A549 (cell line): ENCODE measurements at regions not wholly inside any gene's neighbourhood (a gene's known extent, or its start where the extent isn't known, plus 50 kb on each side); places are given as distances from the start of the nearest gene placed in this dataset.

ENCODE experiments used
- BHLHE40 ChIP-seq: IDR thresholded peaks from 2 replicates; pipeline ENCODE4 v1.6.1; 2012; ENCODE audit warnings: low read depth, low read length, inconsistent platforms
- CHD4 ChIP-seq: fragments of 200-600 bp; sonication (generic); IDR thresholded peaks from 2 replicates; pipeline ENCODE4 v1.6.1; 2016; ENCODE audit warnings: antibody characterized with exemption, mild to moderate bottlenecking, borderline replicate concordance
- EHMT2 ChIP-seq: fragments of 200-600 bp; sonication (generic); IDR thresholded peaks from 2 replicates; pipeline ENCODE4 v1.6.1; 2016; ENCODE audit warnings: antibody characterized with exemption, low read depth, mild to moderate bottlenecking, moderate library complexity
- HMGXB4 ChIP-seq: fragments of 250-450 bp; sonication (Bioruptor Pico); IDR thresholded peaks from 2 replicates; pipeline ENCODE4 v1.5.0; 2021; ENCODE audit warnings: mild to moderate bottlenecking, moderate library complexity, borderline replicate concordance
- HOXA7 ChIP-seq: fragments of 250-450 bp; sonication (Bioruptor Pico); IDR thresholded peaks from 2 replicates; pipeline ENCODE4 v1.5.0; 2020; ENCODE audit warnings: mild to moderate bottlenecking, moderate library complexity
- HOXB5 ChIP-seq: fragments of 250-450 bp; sonication (Bioruptor Pico); IDR thresholded peaks from 2 replicates; pipeline ENCODE4 v1.5.0; 2020; ENCODE audit warnings: mild to moderate bottlenecking, moderate library complexity
- JUNB ChIP-seq: fragments of >200 bp; sonication (Bioruptor Twin); formaldehyde crosslinking; IDR thresholded peaks from 2 replicates; pipeline ENCODE4 v1.6.1; 2016
- MAFK ChIP-seq: fragments of 450-650 bp; IDR thresholded peaks from 2 replicates; pipeline ENCODE4 v1.6.1; 2014; ENCODE audit not compliant: partially characterized antibody
- MAX ChIP-seq: IDR thresholded peaks from 2 replicates; pipeline ENCODE4 v1.6.1; 2012
- POLR2A ChIP-seq: IDR thresholded peaks from 2 replicates; pipeline ENCODE4 v1.6.1; 2012; ENCODE audit warnings: mild to moderate bottlenecking, low read length
- RAD21 ChIP-seq, 2 experiments: fragments of >200 bp in 1 of 2; sonication (Bioruptor Twin) in 1 of 2; formaldehyde crosslinking in 1 of 2; IDR thresholded peaks in 1 of 2; conservative IDR thresholded peaks in 1 of 2; 2 replicates in 1 of 2; 3 replicates in 1 of 2; pipeline ENCODE4 v1.6.1; 2012 to 2018; ENCODE audit warnings: inconsistent platforms in 1 of 2
- RFX5 ChIP-seq: fragments of 450-650 bp; IDR thresholded peaks from 2 replicates; pipeline ENCODE4 v1.7.1; 2014; ENCODE audit warnings: antibody characterized with exemption, mild to moderate bottlenecking, moderate library complexity
- SREBF2 ChIP-seq: fragments of 450-650 bp; IDR thresholded peaks from 2 replicates; pipeline ENCODE4 v1.6.1; 2014; ENCODE audit warnings: mild to moderate bottlenecking, moderate library complexity
- TF ChIP-seq, protein P1 (sequence below): fragments of >200 bp; sonication (Bioruptor Twin); formaldehyde crosslinking; IDR thresholded peaks from 3 replicates; pipeline ENCODE4 v1.5.1; 2016

DNA sequence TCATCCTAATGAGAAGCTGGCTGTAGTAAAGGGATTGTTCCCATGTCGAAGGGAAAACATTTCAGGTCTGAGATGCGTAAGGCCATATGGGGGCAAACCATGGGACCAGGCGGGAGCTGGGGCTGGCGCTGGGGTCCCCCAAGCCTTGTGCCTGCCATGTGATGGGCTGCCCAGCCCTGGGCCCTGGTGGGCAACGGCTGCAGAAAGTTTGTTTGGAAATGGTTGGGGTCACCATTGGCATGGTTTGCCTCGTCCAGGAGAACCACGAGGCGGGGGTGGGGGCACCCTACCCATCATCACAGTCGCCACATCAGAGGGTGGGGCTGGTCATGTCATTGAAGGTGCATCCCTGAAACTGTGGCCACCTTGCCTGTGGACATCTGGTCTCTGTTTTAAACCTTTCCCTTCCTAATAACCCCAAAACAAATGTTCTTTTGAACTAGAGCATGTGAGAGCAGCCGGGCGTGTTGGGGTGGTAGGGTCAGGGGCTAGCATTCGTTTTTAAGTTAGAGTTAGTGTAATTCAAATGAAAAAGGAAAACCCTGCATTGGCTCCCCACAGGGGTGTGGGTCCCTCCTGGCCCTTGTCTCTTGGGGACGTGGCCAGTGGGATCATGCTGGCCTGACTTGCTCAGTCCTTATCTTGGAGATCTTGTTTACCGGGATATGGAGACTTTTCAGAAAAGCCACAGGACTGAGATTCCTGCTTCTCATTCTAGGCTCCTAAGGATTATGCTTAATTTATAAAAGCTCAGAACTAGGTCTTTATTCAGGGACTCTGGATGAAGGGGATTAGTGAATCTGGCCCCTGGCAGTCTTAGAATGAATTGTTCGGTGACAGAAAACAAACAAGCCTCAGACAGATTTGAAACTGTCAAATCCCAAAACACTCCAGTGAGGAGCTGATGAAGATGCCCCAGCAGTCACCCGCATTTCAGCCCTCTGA is 98.5 kb downstream of the CTTN start:
- TF ChIP-seq HOXA7 (CRISPR knock-in tag) (no peak), RAD21 (conservative IDR thresholded peaks at IDR 0.05 in 1 of 2, IDR thresholded peaks at IDR 0.05 in 1 of 2) (no peak), EHMT2 (no peak), BHLHE40 (no peak), HOXB5 (CRISPR knock-in tag) (no peak), MAFK (no peak), CHD4 (no peak), MAX (no peak), RFX5 (no peak), POLR2A (no peak), HMGXB4 (CRISPR knock-in tag) (no peak), JUNB (no peak), SREBF2 (no peak)
- TF ChIP-seq, protein P1, sequence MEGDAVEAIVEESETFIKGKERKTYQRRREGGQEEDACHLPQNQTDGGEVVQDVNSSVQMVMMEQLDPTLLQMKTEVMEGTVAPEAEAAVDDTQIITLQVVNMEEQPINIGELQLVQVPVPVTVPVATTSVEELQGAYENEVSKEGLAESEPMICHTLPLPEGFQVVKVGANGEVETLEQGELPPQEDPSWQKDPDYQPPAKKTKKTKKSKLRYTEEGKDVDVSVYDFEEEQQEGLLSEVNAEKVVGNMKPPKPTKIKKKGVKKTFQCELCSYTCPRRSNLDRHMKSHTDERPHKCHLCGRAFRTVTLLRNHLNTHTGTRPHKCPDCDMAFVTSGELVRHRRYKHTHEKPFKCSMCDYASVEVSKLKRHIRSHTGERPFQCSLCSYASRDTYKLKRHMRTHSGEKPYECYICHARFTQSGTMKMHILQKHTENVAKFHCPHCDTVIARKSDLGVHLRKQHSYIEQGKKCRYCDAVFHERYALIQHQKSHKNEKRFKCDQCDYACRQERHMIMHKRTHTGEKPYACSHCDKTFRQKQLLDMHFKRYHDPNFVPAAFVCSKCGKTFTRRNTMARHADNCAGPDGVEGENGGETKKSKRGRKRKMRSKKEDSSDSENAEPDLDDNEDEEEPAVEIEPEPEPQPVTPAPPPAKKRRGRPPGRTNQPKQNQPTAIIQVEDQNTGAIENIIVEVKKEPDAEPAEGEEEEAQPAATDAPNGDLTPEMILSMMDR = no peak
